H9 (cell line): ENCODE measurements at regions not wholly inside any gene's neighbourhood (a gene's known extent, or its start where the extent isn't known, plus 50 kb on each side); places are given as distances from the start of the nearest gene placed in this dataset.

Experiments
- DNase-seq: peaks from one replicate; pipeline ENCODE4 v3.0.0-alpha.2; 2017
- H2AFZ ChIP-seq: one replicate; pipeline ENCODE4 v1.6.1; 2013; ENCODE audit warnings: mild to moderate bottlenecking, low read length, control low read depth, moderate library complexity
- H2AK5ac ChIP-seq: 2 replicates; pipeline ENCODE4 v1.6.1; 2013; ENCODE audit warnings: low read length, control low read depth, mixed read lengths; ENCODE audit not compliant: insufficient read length
- H2BK120ac ChIP-seq: one replicate; pipeline ENCODE4 v1.6.1; 2013; ENCODE audit warnings: low read depth, mild to moderate bottlenecking, low read length, control low read depth, inconsistent platforms; ENCODE audit not compliant: poor library complexity, severe bottlenecking
- H2BK12ac ChIP-seq: 2 replicates; pipeline ENCODE4 v1.6.1; 2013; ENCODE audit warnings: low read length, control low read depth, mixed read lengths, low read depth; ENCODE audit not compliant: insufficient read length
- H2BK15ac ChIP-seq: 2 replicates; pipeline ENCODE4 v1.6.1; 2013; ENCODE audit warnings: low read depth, low read length, control low read depth
- H2BK20ac ChIP-seq: one replicate; pipeline ENCODE4 v1.6.1; 2013; ENCODE audit warnings: low read depth, mild to moderate bottlenecking, low read length, control low read depth, inconsistent platforms; ENCODE audit not compliant: poor library complexity, severe bottlenecking
- H2BK5ac ChIP-seq: 2 replicates; pipeline ENCODE4 v1.6.1; 2013; ENCODE audit warnings: low read length, control low read depth, mixed read lengths; ENCODE audit not compliant: insufficient read length
- H3K14ac ChIP-seq: 2 replicates; pipeline ENCODE4 v1.6.1; 2013; ENCODE audit warnings: low read length, control low read depth; ENCODE audit not compliant: insufficient read depth
- H3K18ac ChIP-seq: 2 replicates; pipeline ENCODE4 v1.6.1; 2013; ENCODE audit warnings: low read depth, mild to moderate bottlenecking, mixed read lengths, low read length, control low read depth; ENCODE audit not compliant: insufficient read length
- H3K23ac ChIP-seq: 2 replicates; pipeline ENCODE4 v1.6.1; 2013; ENCODE audit warnings: low read length, control low read depth, mixed read lengths, low read depth; ENCODE audit not compliant: insufficient read length
- H3K23me2 ChIP-seq: 2 replicates; pipeline ENCODE4 v1.6.1; 2013; ENCODE audit warnings: low read depth, mild to moderate bottlenecking, mixed read lengths, low read length, control low read depth; ENCODE audit not compliant: insufficient read length, poor library complexity, severe bottlenecking
- H3K27ac ChIP-seq: 2 replicates; pipeline ENCODE4 v1.5.1; 2013; ENCODE audit warnings: low read length, control low read depth, mixed read lengths, low read depth; ENCODE audit not compliant: insufficient read length
- H3K27me3 ChIP-seq: 2 replicates; pipeline ENCODE4 v1.6.1; 2013; ENCODE audit warnings: low read length, control low read depth, inconsistent platforms; ENCODE audit not compliant: insufficient read depth
- H3K4ac ChIP-seq: 2 replicates; pipeline ENCODE4 v1.6.1; 2013; ENCODE audit warnings: low read depth, mild to moderate bottlenecking, control low read depth, inconsistent platforms, low read length, moderate library complexity
- H3K4me1 ChIP-seq: 2 replicates; pipeline ENCODE4 v1.6.1; 2013; ENCODE audit warnings: low read length, control low read depth, inconsistent platforms; ENCODE audit not compliant: insufficient read depth
- H3K4me2 ChIP-seq: 2 replicates; pipeline ENCODE4 v1.6.1; 2013; ENCODE audit warnings: low read length, control low read depth, mixed read lengths; ENCODE audit not compliant: insufficient read length, insufficient read depth
- H3K56ac ChIP-seq: 2 replicates; pipeline ENCODE4 v1.6.1; 2013; ENCODE audit warnings: low read depth, mild to moderate bottlenecking, mixed read lengths, low read length, control low read depth; ENCODE audit not compliant: insufficient read length
- H3K79me1 ChIP-seq: 2 replicates; pipeline ENCODE4 v1.6.1; 2013; ENCODE audit warnings: low read depth, mild to moderate bottlenecking, moderate library complexity, low read length, control low read depth, inconsistent platforms; ENCODE audit not compliant: insufficient read depth, poor library complexity, severe bottlenecking
- H3K79me2 ChIP-seq: 2 replicates; pipeline ENCODE4 v1.6.1; 2013; ENCODE audit warnings: low read length, control low read depth, inconsistent platforms; ENCODE audit not compliant: insufficient read depth
- H3K9ac ChIP-seq: 2 replicates; pipeline ENCODE4 v1.6.1; 2013; ENCODE audit warnings: low read length, control low read depth, mixed read lengths; ENCODE audit not compliant: insufficient read length; ENCODE audit errors: extremely low read depth
- H3K9me3 ChIP-seq: one replicate; pipeline ENCODE4 v1.6.1; 2013; ENCODE audit warnings: low read depth, low read length, inconsistent platforms; ENCODE audit not compliant: control insufficient read depth
- H3T11ph ChIP-seq: one replicate; pipeline ENCODE4 v1.6.1; 2013; ENCODE audit warnings: mild to moderate bottlenecking, low read length, control low read depth, inconsistent platforms
- H4K20me1 ChIP-seq: one replicate; pipeline ENCODE4 v1.6.1; 2013; ENCODE audit not compliant: control insufficient read depth, insufficient read length, insufficient read depth
- H4K5ac ChIP-seq: 2 replicates; pipeline ENCODE4 v1.6.1; 2013; ENCODE audit warnings: low read depth, mild to moderate bottlenecking, mixed read lengths, low read length, control low read depth; ENCODE audit not compliant: insufficient read length
- H4K8ac ChIP-seq: replicated peaks from 2 replicates; pipeline ENCODE4 v1.6.1; 2013; ENCODE audit warnings: low read length, control low read depth, mixed read lengths, low read depth; ENCODE audit not compliant: insufficient read length
- H4K91ac ChIP-seq: 2 replicates; pipeline ENCODE4 v1.6.1; 2013; ENCODE audit warnings: low read depth, mild to moderate bottlenecking, moderate library complexity, mixed read lengths, low read length, control low read depth; ENCODE audit not compliant: insufficient read length
- H3K27ac Mint-ChIP-seq, 3 experiments: 2 replicates in 2 of 3; 3 replicates in 1 of 3; pipeline ENCODE4 v1.8.0; 2020 to 2021; ENCODE audit warnings: mixed read lengths in 3 of 3, mild to moderate bottlenecking in 1 of 3, moderate library complexity in 1 of 3
- H3K27me3 Mint-ChIP-seq: 2 replicates; pipeline ENCODE4 v1.8.0; 2021; ENCODE audit warnings: low read depth, mild to moderate bottlenecking, moderate library complexity, mixed read lengths
- H3K36me3 Mint-ChIP-seq, 3 experiments: 2 replicates in 2 of 3; 3 replicates in 1 of 3; pipeline ENCODE4 v1.8.0; 2020 to 2021; ENCODE audit warnings: low read depth in 3 of 3, mixed read lengths in 3 of 3; ENCODE audit not compliant: insufficient read depth in 1 of 3
- H3K4me1 Mint-ChIP-seq, 2 experiments: 2 replicates each; pipeline ENCODE4 v1.8.0; 2020; ENCODE audit warnings: mixed read lengths in 2 of 2
- H3K4me3 Mint-ChIP-seq, 2 experiments: 2 replicates in 1 of 2; 3 replicates in 1 of 2; pipeline ENCODE4 v1.8.0; 2020 to 2021; ENCODE audit warnings: mild to moderate bottlenecking in 2 of 2, mixed read lengths in 2 of 2, moderate library complexity in 1 of 2
- H3K9me3 Mint-ChIP-seq, 2 experiments: 2 replicates in 1 of 2; 3 replicates in 1 of 2; pipeline ENCODE4 v1.8.0; 2020; ENCODE audit warnings: mild to moderate bottlenecking in 2 of 2, mixed read lengths in 2 of 2, moderate library complexity in 1 of 2
- CTCF ChIP-seq: fragments of 200-600 bp; sonication (generic); conservative IDR thresholded peaks from 3 replicates; pipeline ENCODE4 v1.8.0; 2021; ENCODE audit warnings: antibody characterized with exemption, mild to moderate bottlenecking
- WGBS: extraction: QIAGEN DNeasy Blood & Tissue Kit; methylation state at CpG from one replicate; pipeline ENCODE4 v1.1.7; 2013; ENCODE audit warnings: missing lambda C conversion rate, low lambda C conversion rate, mixed read lengths; ENCODE audit not compliant: insufficient read length; ENCODE audit errors: extremely low coverage; 5-methylcytosine and 5-hydroxymethylcytosine counted together

DNA sequence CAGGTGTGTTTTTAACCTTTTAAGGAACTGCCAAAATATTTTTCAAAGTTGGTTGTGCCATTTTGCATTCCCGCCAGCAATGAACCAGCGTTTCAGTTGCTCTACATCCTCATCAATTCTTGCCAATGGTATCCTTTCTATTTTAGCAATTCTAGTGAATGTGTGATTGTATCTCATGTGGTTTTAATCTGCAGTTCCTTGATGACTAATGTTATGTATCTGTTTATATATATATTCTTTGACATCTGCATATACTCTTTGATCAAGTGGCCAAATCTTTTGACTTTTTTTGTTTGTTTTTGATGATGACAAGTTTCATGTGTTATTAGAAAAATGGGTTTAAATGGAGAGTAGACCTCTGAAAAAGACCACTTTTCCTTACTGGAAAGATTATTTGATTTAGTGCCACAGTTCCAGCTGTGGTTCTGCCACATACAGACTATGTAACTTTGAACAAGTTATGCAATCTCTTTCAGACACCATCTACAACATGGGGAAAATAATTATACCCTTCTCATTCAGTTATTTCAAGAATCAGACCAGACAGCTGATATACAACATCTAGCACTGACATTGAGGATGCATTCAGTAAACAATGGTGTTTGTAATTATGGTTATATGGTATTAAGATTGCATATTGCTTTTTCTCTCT lies 146.3 kb upstream of the CNOT2 start:
- peaks cover 8 to 10% of the 10 kb centered on the region in 2 experiments for H3K4me1 Mint-ChIP-seq
- Histone ChIP-seq H3K9ac (no peak overlapping the region), H3K27ac (no peak overlapping the region), H3T11ph (no peak overlapping the region), H3K79me2 (no peaks in the 10 kb centered on the region), H3K79me1 (no peaks in the 10 kb centered on the region), H4K8ac (no peak overlapping the region), H3K23ac (no peak overlapping the region), H2BK12ac (no peak overlapping the region), H2AK5ac (no peak overlapping the region), H3K14ac (no peak overlapping the region), H4K5ac (no peak overlapping the region), H3K4ac (no peak overlapping the region), H2AFZ (no peak overlapping the region), H2BK20ac (no peak overlapping the region), H4K20me1 (no peaks in the 10 kb centered on the region), H3K18ac (no peak overlapping the region), H2BK15ac (no peak overlapping the region), H3K23me2 (no peaks in the 10 kb centered on the region), H2BK120ac (no peak overlapping the region), H4K91ac (no peak overlapping the region), H3K4me2 (no peak overlapping the region), H3K27me3 (no peaks in the 10 kb centered on the region), H3K9me3 (no peaks in the 10 kb centered on the region), H2BK5ac (no peak overlapping the region), H3K4me1 (no peaks in the 10 kb centered on the region; the same call in 1 of the 2 replicates), H3K56ac (no peak overlapping the region)
- H3K36me3 Mint-ChIP-seq, result no peaks in the 10 kb centered on the region; a peak in 3 of 7 replicates
- no peak for DNase-seq
- no peak overlapping the region for H3K27ac Mint-ChIP-seq
- TF ChIP-seq CTCF, result no peak
- no peaks in the 10 kb centered on the region for H3K9me3 Mint-ChIP-seq
- H3K27me3 Mint-ChIP-seq, result no peaks in the 10 kb centered on the region
- peak overlapping the region in 1 of 2 experiments; percentile 44; a peak in 1 of 5 replicates for H3K4me3 Mint-ChIP-seq
- WGBS, result no CpG with 5 or more reads among the region's 2 CpGs
